H1 (cell line): ENCODE measurements at regions not wholly inside any gene's neighbourhood (a gene's known extent, or its start where the extent isn't known, plus 50 kb on each side); places are given as distances from the start of the nearest gene placed in this dataset.

Experiments used
- CTCF ChIA-PET: fragments of 300-600 bp; sonication (Branson Sonifier 250); formaldehyde crosslinking; loops from one replicate; lab custom pipeline; 2021; ENCODE audit not compliant: partially characterized antibody; lab: Charles Lee
- POLR2A ChIA-PET: fragments of 300-600 bp; sonication (Branson Sonifier 250); formaldehyde crosslinking; loops from one replicate; lab custom pipeline; 2021; ENCODE audit warnings: inconsistent platforms; ENCODE audit not compliant: partially characterized antibody; lab: Charles Lee
- DNase-seq, 2 experiments: peaks; one replicate each; pipeline versions ENCODE4 v3.0.0 to v3.0.0-alpha.2; 2010 to 2022; ENCODE audit warnings: low spot score in 2 of 2, low read depth in 1 of 2, mixed read lengths in 1 of 2
- FAIRE-seq: peaks from 2 replicates; lab custom pipeline; 2011; peaks lifted over from hg19 to GRCh38; lab: Jason Lieb, UNC
- H2AFZ ChIP-seq: 2 replicates; pipeline ENCODE4 v1.8.1; 2012; ENCODE audit warnings: low read length, inconsistent platforms
- H2AK5ac ChIP-seq: 2 replicates; pipeline ENCODE4 v1.6.1; 2013; ENCODE audit warnings: low read depth, low read length
- H2BK120ac ChIP-seq: replicated peaks from 2 replicates; pipeline ENCODE3; 2013; ENCODE audit warnings: low read depth, low read length, inconsistent platforms
- H2BK12ac ChIP-seq: 2 replicates; pipeline ENCODE4 v1.6.1; 2013; ENCODE audit warnings: low read depth, low read length
- H2BK15ac ChIP-seq: 2 replicates; pipeline ENCODE4 v1.6.1; 2013; ENCODE audit warnings: low read length
- H2BK20ac ChIP-seq: 2 replicates; pipeline ENCODE4 v1.6.1; 2013; ENCODE audit warnings: low read length
- H2BK5ac ChIP-seq: 2 replicates; pipeline ENCODE4 v1.6.1; 2013; ENCODE audit warnings: low read depth, low read length
- H3K14ac ChIP-seq: 2 replicates; pipeline ENCODE4 v1.6.1; 2013; ENCODE audit warnings: inconsistent platforms; ENCODE audit not compliant: insufficient read length
- H3K18ac ChIP-seq: 2 replicates; pipeline ENCODE4 v1.6.1; 2013; ENCODE audit warnings: low read length; ENCODE audit errors: extremely low read depth
- H3K23ac ChIP-seq: 2 replicates; pipeline ENCODE4 v1.6.1; 2013; ENCODE audit warnings: inconsistent platforms; ENCODE audit not compliant: insufficient read length
- H3K23me2 ChIP-seq: 2 replicates; pipeline ENCODE4 v1.6.1; 2013; ENCODE audit warnings: low read depth, low read length
- H3K27ac ChIP-seq: 2 replicates; pipeline ENCODE4 v1.6.1; 2011; ENCODE audit warnings: low read depth, low read length, inconsistent platforms
- H3K27me3 ChIP-seq, 4 experiments: replicated peaks in 1 of 4; 1 replicate in 1 of 4; 2 replicates in 3 of 4; pipeline versions ENCODE4 v1.6.1 to v1.8.1; 2011 to 2013; ENCODE audit warnings: low read length in 3 of 4, mild to moderate bottlenecking in 3 of 4, inconsistent platforms in 2 of 4, mixed read lengths in 2 of 4, moderate library complexity in 1 of 4; ENCODE audit not compliant: control insufficient read depth in 3 of 4, insufficient read depth in 3 of 4; ENCODE audit errors: extremely low read depth in 1 of 4
- H3K36me3 ChIP-seq, 4 experiments: 2 replicates each; pipeline versions ENCODE4 v1.6.1 to v1.8.1; 2011 to 2013; ENCODE audit warnings: mild to moderate bottlenecking in 4 of 4, low read length in 3 of 4, moderate library complexity in 2 of 4, control low read depth in 1 of 4, inconsistent platforms in 1 of 4; ENCODE audit not compliant: insufficient read depth in 4 of 4, control insufficient read depth in 2 of 4
- H3K4ac ChIP-seq: replicated peaks from 2 replicates; pipeline ENCODE3; 2013; ENCODE audit warnings: low read length, low read depth, mixed read lengths, inconsistent platforms; ENCODE audit not compliant: insufficient read length
- H3K4me1 ChIP-seq, 4 experiments: replicated peaks in 1 of 4; 1 replicate in 1 of 4; 2 replicates in 3 of 4; pipeline versions ENCODE4 v1.6.1 to v1.8.1; 2011 to 2013; ENCODE audit warnings: low read length in 3 of 4, inconsistent platforms in 2 of 4, mixed read lengths in 1 of 4; ENCODE audit not compliant: insufficient read depth in 4 of 4, control insufficient read depth in 3 of 4
- H3K4me2 ChIP-seq, 2 experiments: 2 replicates each; pipeline versions ENCODE4 v1.6.1 to v1.8.1; 2011 to 2013; ENCODE audit warnings: low read depth in 2 of 2, low read length in 2 of 2, control low read depth in 1 of 2, inconsistent platforms in 1 of 2, mild to moderate bottlenecking in 1 of 2; ENCODE audit not compliant: insufficient read depth in 1 of 2
- H3K4me3 ChIP-seq, 4 experiments: fragments of 200-600, 300-600 bp in 1 of 4; sonication (generic), shearing (Covaris generic), sonication (Bioruptor Twin) in 1 of 4; 2 replicates each; pipeline versions ENCODE4 v1.5.1 to v1.8.1; 2011 to 2016; ENCODE audit warnings: low read length in 4 of 4, low read depth in 3 of 4, control low read depth in 2 of 4, inconsistent platforms in 2 of 4, mild to moderate bottlenecking in 2 of 4, mixed read lengths in 1 of 4, moderate library complexity in 1 of 4; ENCODE audit not compliant: insufficient read depth in 2 of 4; ENCODE audit errors: extremely low read depth in 1 of 4
- H3K56ac ChIP-seq: replicated peaks from 2 replicates; pipeline ENCODE3; 2013; ENCODE audit warnings: low read depth, mild to moderate bottlenecking, mixed read lengths, low read length, inconsistent platforms; ENCODE audit not compliant: insufficient read length
- H3K79me1 ChIP-seq: 2 replicates; pipeline ENCODE4 v1.6.1; 2013; ENCODE audit warnings: low read depth, low read length, control low read depth
- H3K79me2 ChIP-seq, 2 experiments: 2 replicates each; pipeline versions ENCODE4 v1.6.1 to v1.8.1; 2012 to 2013; ENCODE audit warnings: low read length in 2 of 2, mild to moderate bottlenecking in 2 of 2, inconsistent platforms in 1 of 2; ENCODE audit not compliant: insufficient read depth in 2 of 2, control insufficient read depth in 1 of 2
- H3K9ac ChIP-seq, 4 experiments: replicated peaks in 1 of 4; 1 replicate in 1 of 4; 2 replicates in 3 of 4; pipeline versions ENCODE4 v1.6.1 to v1.8.1; 2011 to 2013; ENCODE audit warnings: low read depth in 3 of 4, low read length in 3 of 4, control low read depth in 2 of 4, mild to moderate bottlenecking in 2 of 4, moderate library complexity in 2 of 4, inconsistent platforms in 1 of 4; ENCODE audit errors: extremely low read depth in 1 of 4
- H3K9me3 ChIP-seq, 2 experiments: 2 replicates each; pipeline versions ENCODE4 v1.6.1 to v1.8.1; 2012 to 2013; ENCODE audit warnings: mild to moderate bottlenecking in 2 of 2, moderate library complexity in 2 of 2, control low read depth in 1 of 2, inconsistent platforms in 1 of 2, low read depth in 1 of 2, low read length in 1 of 2, mixed read lengths in 1 of 2; ENCODE audit not compliant: insufficient read depth in 2 of 2
- H4K20me1 ChIP-seq, 2 experiments: replicated peaks in 1 of 2; 2 replicates each; pipeline versions ENCODE3 to v1.8.1; 2011 to 2013; ENCODE audit warnings: inconsistent platforms in 2 of 2, low read length in 2 of 2, mild to moderate bottlenecking in 1 of 2; ENCODE audit not compliant: insufficient read depth in 2 of 2, control insufficient read depth in 1 of 2
- H4K5ac ChIP-seq: 2 replicates; pipeline ENCODE4 v1.6.1; 2013; ENCODE audit warnings: low read length, low read depth, mixed read lengths, inconsistent platforms; ENCODE audit not compliant: insufficient read length
- H4K8ac ChIP-seq: 2 replicates; pipeline ENCODE4 v1.8.0; 2013; ENCODE audit warnings: mild to moderate bottlenecking, moderate library complexity, low read length, inconsistent platforms; ENCODE audit not compliant: insufficient read depth; ENCODE audit errors: extremely low read depth
- H4K91ac ChIP-seq: replicated peaks from 2 replicates; pipeline ENCODE3; 2013; ENCODE audit warnings: low read length, mixed read lengths, inconsistent platforms; ENCODE audit not compliant: insufficient read length
- E2F6 ChIP-seq: IDR thresholded peaks from 2 replicates; pipeline ENCODE4 v1.6.1; 2012; ENCODE audit warnings: inconsistent platforms
- HDAC2 ChIP-seq, 2 experiments: fragments of 300-600 bp in 1 of 2; sonication (generic) in 1 of 2; IDR thresholded peaks; 2 replicates each; pipeline ENCODE4 v1.6.1; 2011 to 2012; ENCODE audit warnings: low read depth in 2 of 2, low read length in 2 of 2, mild to moderate bottlenecking in 2 of 2, moderate library complexity in 2 of 2, borderline replicate concordance in 1 of 2, inconsistent platforms in 1 of 2
- RXRA ChIP-seq: IDR thresholded peaks from 2 replicates; pipeline ENCODE4 v1.6.1; 2011; ENCODE audit warnings: low read depth, mild to moderate bottlenecking, low read length, moderate library complexity; ENCODE audit not compliant: insufficient read depth
- SAP30 ChIP-seq: fragments of 300-600 bp; sonication (generic); IDR thresholded peaks from 2 replicates; pipeline ENCODE4 v1.7.1; 2012; ENCODE audit warnings: low read length, moderate library complexity, mild to moderate bottlenecking, inconsistent platforms; ENCODE audit not compliant: insufficient read depth, insufficient replicate concordance
- SIN3A ChIP-seq, 2 experiments: IDR thresholded peaks in 1 of 2; conservative IDR thresholded peaks in 1 of 2; 2 replicates each; pipeline ENCODE4 v1.6.1; 2011 to 2012; ENCODE audit warnings: low read length in 2 of 2, improper control_type of control experiment in 1 of 2, low read depth in 1 of 2, mild to moderate bottlenecking in 1 of 2
- SRF ChIP-seq: IDR thresholded peaks from 2 replicates; pipeline ENCODE4 v1.6.1; 2011; ENCODE audit warnings: mild to moderate bottlenecking, low read depth, low read length, moderate library complexity
- TAF1 ChIP-seq: IDR thresholded peaks from 2 replicates; pipeline ENCODE4 v1.6.1; 2011; ENCODE audit warnings: mild to moderate bottlenecking, low read depth, low read length
- TBP ChIP-seq: IDR thresholded peaks from 2 replicates; pipeline ENCODE4 v1.6.1; 2011; ENCODE audit warnings: low read depth, low read length, improper control_type of control experiment
- ZNF274 ChIP-seq: IDR thresholded peaks from 2 replicates; pipeline ENCODE4 v1.7.0; 2012; ENCODE audit warnings: low read length, borderline replicate concordance; ENCODE audit errors: extremely low read depth
- WGBS, 2 experiments: shearing (Covaris generic) in 1 of 2; methylation state at CpG; one replicate each; pipeline versions ENCODE4 v1.1.6 to v1.1.7; 2013 to 2015; ENCODE audit warnings: low lambda C conversion rate in 2 of 2, mixed read lengths in 2 of 2, inconsistent platforms in 1 of 2, low coverage in 1 of 2, missing lambda C conversion rate in 1 of 2; ENCODE audit not compliant: insufficient replicate concordance in 2 of 2, insufficient coverage in 1 of 2, insufficient read length in 1 of 2; ENCODE audit errors: extremely low coverage in 1 of 2, missing lambda C conversion rate in 1 of 2; 5-methylcytosine and 5-hydroxymethylcytosine counted together
- TF ChIP-seq, protein P1 (sequence below): IDR thresholded peaks from 2 replicates; pipeline ENCODE4 v1.6.1; 2012; ENCODE audit warnings: inconsistent platforms

- ChIA-PET CTCF (interaction anchor here (0.6 to 6.7 kb wide), 5 partner anchors 14 to 260 kb away, joined by 3 to 52 read pairs (median 4); no protein-coding TSS in a partner anchor), POLR2A (no interaction called here)
- no peak overlapping the region for H2BK15ac ChIP-seq
- H2AFZ ChIP-seq = no peak overlapping the region
- H3K4me1 ChIP-seq = no peaks in the 10 kb centered on the region
- H2BK120ac ChIP-seq = no peak overlapping the region
- 85% methylated on average over 4 of the region's 4 CpGs; no CpG with 5 or more reads in 1 of the 2 experiments for WGBS, 2 experiments
- no peak overlapping the region for H3K56ac ChIP-seq
- no peaks in the 10 kb centered on the region for H3K27me3 ChIP-seq
- H3K14ac ChIP-seq = no peak overlapping the region
- no peak overlapping the region for H3K4me3 ChIP-seq
- H3K79me1 ChIP-seq = no peaks in the 10 kb centered on the region
- H4K20me1 ChIP-seq = no peaks in the 10 kb centered on the region
- no peak overlapping the region for H3K23ac ChIP-seq
- H2BK5ac ChIP-seq = no peak overlapping the region
- no peaks in the 10 kb centered on the region for H3K36me3 ChIP-seq
- no peak overlapping the region for H3K4ac ChIP-seq
- H3K9me3 ChIP-seq = no peaks in the 10 kb centered on the region
- no peak overlapping the region for H3K4me2 ChIP-seq
- no peak overlapping the region for H2BK12ac ChIP-seq
- FAIRE-seq (no peak), DNase-seq (no peak)
- no peak overlapping the region for H4K8ac ChIP-seq
- no peaks in the 10 kb centered on the region for H3K23me2 ChIP-seq
- no peak overlapping the region for H2BK20ac ChIP-seq
- no peak overlapping the region for H3K27ac ChIP-seq
- H3K9ac ChIP-seq = no peak overlapping the region
- H4K91ac ChIP-seq = no peak overlapping the region
- H3K79me2 ChIP-seq = no peaks in the 10 kb centered on the region
- H4K5ac ChIP-seq = no peak overlapping the region
- H2AK5ac ChIP-seq = no peak overlapping the region
- no peak overlapping the region for H3K18ac ChIP-seq
- TF ChIP-seq SIN3A (conservative IDR thresholded peaks at IDR 0.05 in 1 of 2, IDR thresholded peaks at IDR 0.05 in 1 of 2; ENCODE audit: low read depth in 1 of 2, low read length in 2 of 2) = no peak
- no peak for TF ChIP-seq RXRA
- no peak for TF ChIP-seq E2F6
- TF ChIP-seq TBP = no peak
- no peak for TF ChIP-seq HDAC2 (IDR thresholded peaks at IDR 0.05; ENCODE audit: borderline replicate concordance in 1 of 2, low read depth in 2 of 2, low read length in 2 of 2)
- TF ChIP-seq SAP30 = no peak
- TF ChIP-seq, protein P1, sequence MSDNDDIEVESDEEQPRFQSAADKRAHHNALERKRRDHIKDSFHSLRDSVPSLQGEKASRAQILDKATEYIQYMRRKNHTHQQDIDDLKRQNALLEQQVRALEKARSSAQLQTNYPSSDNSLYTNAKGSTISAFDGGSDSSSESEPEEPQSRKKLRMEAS = no peak
- no peak for TF ChIP-seq TAF1
- no peak for TF ChIP-seq SRF
- TF ChIP-seq ZNF274 = no peak
These were observed 86.7 kb upstream of the ATL2 start for GRCh38 chr2:38463752-38464151.
